KMS-11 (cell line): ENCODE measurements at regions not wholly inside any gene's neighbourhood (a gene's known extent, or its start where the extent isn't known, plus 50 kb on each side); places are given as distances from the start of the nearest gene placed in this dataset.

Experiments used
- H2AFZ ChIP-seq: fragments of 200-600 bp; sonication (generic); 2 replicates; pipeline ENCODE4 v1.6.1; 2016; ENCODE audit warnings: antibody characterized with exemption, mixed run types, low read depth
- H3K27ac ChIP-seq: fragments of 200-600 bp; sonication (generic); 2 replicates; pipeline ENCODE4 v1.6.1; 2016; ENCODE audit warnings: mild to moderate bottlenecking, mixed run types
- H3K27me3 ChIP-seq: fragments of 200-600 bp; sonication (generic); 2 replicates; pipeline ENCODE4 v1.6.1; 2017; ENCODE audit warnings: mild to moderate bottlenecking, low read depth, mixed run types, moderate library complexity; ENCODE audit not compliant: insufficient read depth
- H3K36me3 ChIP-seq: fragments of 200-600 bp; sonication (generic); 2 replicates; pipeline ENCODE4 v1.6.1; 2017; ENCODE audit warnings: mild to moderate bottlenecking, mixed run types; ENCODE audit not compliant: insufficient read depth
- H3K4me1 ChIP-seq: fragments of 200-600 bp; sonication (generic); 2 replicates; pipeline ENCODE4 v1.6.1; 2016; ENCODE audit warnings: mild to moderate bottlenecking, low read depth, mixed run types; ENCODE audit not compliant: poor library complexity, severe bottlenecking
- H3K4me2 ChIP-seq: fragments of 200-600 bp; sonication (generic); 2 replicates; pipeline ENCODE4 v1.7.0; 2016; ENCODE audit warnings: mild to moderate bottlenecking, mixed run types
- H3K4me3 ChIP-seq: fragments of 200-600 bp; sonication (generic); IDR thresholded peaks from 2 replicates; pipeline ENCODE4 v1.6.1; 2017; ENCODE audit warnings: low read depth, low read length, mixed read lengths; ENCODE audit not compliant: insufficient read depth
- H3K79me2 ChIP-seq: fragments of 200-600 bp; sonication (generic); 2 replicates; pipeline ENCODE4 v1.6.1; 2016; ENCODE audit warnings: low read depth, mixed run types; ENCODE audit not compliant: insufficient read depth
- H3K9ac ChIP-seq: fragments of 200-600 bp; sonication (generic); 2 replicates; pipeline ENCODE4 v1.6.1; 2016; ENCODE audit warnings: mild to moderate bottlenecking, mixed run types
- H4K20me1 ChIP-seq: fragments of 200-600 bp; sonication (generic); 2 replicates; pipeline ENCODE4 v1.6.1; 2016; ENCODE audit warnings: mild to moderate bottlenecking, mixed run types; ENCODE audit not compliant: insufficient read depth
- CTCF ChIP-seq: fragments of 200-600 bp; sonication (generic); conservative IDR thresholded peaks from 2 replicates; pipeline ENCODE4 v1.6.1; 2017; ENCODE audit warnings: low read depth, mild to moderate bottlenecking, antibody characterized with exemption, low read length, moderate library complexity, mixed read lengths

GRCh38 chr14:98593361-98593761 lies 678.6 kb downstream of the BCL11B start:
- no peaks in the 10 kb centered on the region for H3K27me3 ChIP-seq
- no peak overlapping the region for H2AFZ ChIP-seq
- H3K27ac ChIP-seq: no peak overlapping the region
- H3K4me2 ChIP-seq: no peak overlapping the region
- no peaks in the 10 kb centered on the region for H4K20me1 ChIP-seq
- no peaks in the 10 kb centered on the region for H3K79me2 ChIP-seq
- no peaks in the 10 kb centered on the region for H3K36me3 ChIP-seq
- H3K9ac ChIP-seq: no peak overlapping the region
- no peak for TF ChIP-seq CTCF
- no peaks in the 10 kb centered on the region for H3K4me1 ChIP-seq
- no peak overlapping the region for H3K4me3 ChIP-seq

GRCh38 chr14:98594156-98594555 lies 677.8 kb downstream of the BCL11B start:
- no peak for TF ChIP-seq CTCF
- no peak overlapping the region for H3K9ac ChIP-seq
- H2AFZ ChIP-seq: no peak overlapping the region
- H3K27me3 ChIP-seq: no peaks in the 10 kb centered on the region
- H3K4me1 ChIP-seq: no peaks in the 10 kb centered on the region
- no peaks in the 10 kb centered on the region for H4K20me1 ChIP-seq
- H3K4me3 ChIP-seq: no peak overlapping the region
- H3K4me2 ChIP-seq: no peak overlapping the region
- H3K79me2 ChIP-seq: no peaks in the 10 kb centered on the region
- H3K36me3 ChIP-seq: no peaks in the 10 kb centered on the region
- H3K27ac ChIP-seq: no peak overlapping the region

- Histone ChIP-seq H3K4me3 (no peak overlapping the region), H3K79me2 (no peaks in the 10 kb centered on the region), H3K4me1 (no peaks in the 10 kb centered on the region), H3K9ac (no peak overlapping the region), H3K27ac (no peak overlapping the region), H3K27me3 (no peaks in the 10 kb centered on the region), H2AFZ (no peak overlapping the region), H3K36me3 (no peaks in the 10 kb centered on the region), H3K4me2 (no peak overlapping the region), H4K20me1 (no peaks in the 10 kb centered on the region)
- TF ChIP-seq CTCF: no peak
These were observed 673.4 kb downstream of the BCL11B start for GRCh38 chr14:98598576-98598975.

GRCh38 chr14:98599082-98599481 lies 672.9 kb downstream of the BCL11B start:
- H3K36me3 ChIP-seq: no peaks in the 10 kb centered on the region

More at GRCh38 chr14:98599082-98599481, 672.9 kb downstream of the BCL11B start:
- no peak for TF ChIP-seq CTCF
- no peaks in the 10 kb centered on the region for H3K27me3 ChIP-seq
- no peaks in the 10 kb centered on the region for H3K79me2 ChIP-seq
- no peaks in the 10 kb centered on the region for H4K20me1 ChIP-seq
- H3K9ac ChIP-seq: no peak overlapping the region
- no peaks in the 10 kb centered on the region for H3K4me1 ChIP-seq
- no peak overlapping the region for H3K4me2 ChIP-seq
- H3K27ac ChIP-seq: no peak overlapping the region
- H3K4me3 ChIP-seq: no peak overlapping the region
- no peak overlapping the region for H2AFZ ChIP-seq
